ENCODE measurements at regions not wholly inside any gene's neighbourhood (a gene's known extent, or its start where the extent isn't known, plus 50 kb on each side); places are given as distances from the start of the nearest gene placed in this dataset.

GRCh38 chr15:62437753-62438152, 272.7 kb upstream of the C2CD4B start:
- TF ChIP-seq POLR2AphosphoS5 (IDR thresholded peaks at IDR 0.05; ENCODE audit: insufficient read depth in 1 of 2, low read depth in 1 of 2) (no peak), CTCF (IDR thresholded peaks at IDR 0.05) (no peak)
